HG03520 (cell line): ENCODE measurements at regions not wholly inside any gene's neighbourhood (a gene's known extent, or its start where the extent isn't known, plus 50 kb on each side); places are given as distances from the start of the nearest gene placed in this dataset.

Source experiments
- ATAC-seq: cut with Tn5 transposase; IDR thresholded peaks from one replicate; pipeline ENCODE4 v1.9.1; 2021; ENCODE audit warnings: mild to moderate bottlenecking, moderate library complexity; ENCODE audit not compliant: unreplicated experiment

DNA sequence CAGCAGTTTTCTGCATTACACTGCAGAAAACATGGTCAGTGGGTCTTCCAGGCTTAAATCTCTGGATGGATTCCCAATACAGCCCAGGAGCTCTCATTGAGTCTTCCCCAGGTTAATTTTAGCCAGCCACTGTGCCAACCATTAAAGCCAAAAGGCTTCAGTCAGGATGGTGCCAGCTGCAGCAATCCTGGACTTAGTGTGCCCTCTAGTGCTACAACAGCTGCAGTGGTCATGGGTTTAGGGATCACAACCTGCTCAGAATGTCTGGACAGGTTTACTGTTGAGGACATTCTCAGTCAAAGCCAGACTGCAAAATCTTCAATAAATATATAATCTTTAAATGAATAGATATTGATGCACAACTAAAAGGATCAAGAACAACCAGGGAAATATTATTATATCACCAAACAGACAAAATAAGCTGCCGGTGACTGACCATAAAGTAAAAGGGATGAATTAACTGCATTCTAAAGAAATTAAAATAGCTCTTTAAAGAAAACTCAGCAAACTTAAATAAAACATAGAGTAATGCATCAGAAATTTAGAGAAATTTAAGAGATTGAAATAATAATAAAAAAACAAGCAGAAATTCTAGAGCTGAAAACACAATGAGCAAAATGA, 639.9 kb downstream of the SPOCK3 start:
- peak; percentile 71 for ATAC-seq

DNA sequence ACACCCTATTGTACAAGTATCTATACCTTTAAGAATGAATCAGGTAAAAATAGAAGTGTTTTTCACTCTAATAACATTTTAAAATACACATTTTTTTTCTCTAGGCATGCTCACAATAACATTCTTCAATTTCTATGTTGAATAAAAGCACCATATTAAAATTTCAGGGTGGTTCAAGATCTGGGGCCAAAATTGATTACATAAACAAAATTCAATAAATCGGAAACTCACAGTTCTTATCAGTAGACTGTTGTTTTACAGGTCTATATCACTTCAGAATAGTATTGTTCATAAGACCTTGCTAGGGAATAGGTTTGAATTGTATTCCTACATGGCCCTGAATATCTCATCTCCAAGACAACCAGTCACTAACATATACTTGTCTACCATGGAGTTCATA, 634.0 kb downstream of the SPOCK3 start:
- no peak for ATAC-seq

DNA sequence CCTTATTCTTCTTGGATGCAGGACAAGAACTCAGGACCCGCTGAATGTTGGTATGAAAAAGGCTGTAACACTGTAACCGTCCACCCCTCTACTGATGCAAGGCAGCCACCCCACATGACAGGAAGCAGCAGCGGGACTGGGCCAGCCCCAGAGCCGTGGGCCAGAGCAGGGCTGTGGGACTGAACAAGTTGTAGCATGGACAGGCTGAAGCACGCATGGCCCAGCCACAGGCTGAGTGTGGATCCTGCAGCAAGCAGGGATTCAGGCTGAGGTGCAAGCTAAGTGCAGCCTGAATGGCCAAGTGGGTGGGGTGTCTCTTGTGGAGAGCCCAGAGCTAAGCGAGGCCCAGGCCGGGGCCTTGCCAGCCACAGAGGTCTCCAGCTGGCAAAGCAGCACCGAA, 632.2 kb downstream of the SPOCK3 start:
- ATAC-seq = no peak

DNA sequence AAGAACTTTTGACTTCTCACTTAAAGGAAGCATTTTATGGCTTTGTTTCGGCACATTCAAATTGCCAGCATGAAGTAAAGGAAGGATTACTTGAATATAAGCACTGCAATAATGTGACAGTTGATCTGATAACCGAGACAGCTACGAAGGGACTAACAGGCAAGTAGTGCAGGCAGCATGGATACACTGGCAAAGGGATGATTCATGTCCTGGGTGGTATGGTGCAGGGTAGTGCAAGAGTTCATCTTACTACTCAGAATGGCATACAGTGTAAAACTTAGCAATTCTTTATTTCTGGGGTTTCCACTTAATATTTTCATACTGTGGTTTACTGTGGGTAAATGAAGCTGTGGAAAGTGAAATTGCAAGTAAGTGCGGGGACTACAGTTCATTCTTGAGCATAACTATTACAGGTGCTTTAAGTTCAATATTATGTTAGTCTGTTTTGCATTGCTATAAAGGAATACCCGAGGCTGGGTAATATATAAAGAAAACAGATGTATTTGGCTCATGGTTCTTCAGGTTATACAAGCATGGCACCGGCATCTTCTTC, 611.8 kb downstream of the SPOCK3 start:
- no peak for ATAC-seq

DNA sequence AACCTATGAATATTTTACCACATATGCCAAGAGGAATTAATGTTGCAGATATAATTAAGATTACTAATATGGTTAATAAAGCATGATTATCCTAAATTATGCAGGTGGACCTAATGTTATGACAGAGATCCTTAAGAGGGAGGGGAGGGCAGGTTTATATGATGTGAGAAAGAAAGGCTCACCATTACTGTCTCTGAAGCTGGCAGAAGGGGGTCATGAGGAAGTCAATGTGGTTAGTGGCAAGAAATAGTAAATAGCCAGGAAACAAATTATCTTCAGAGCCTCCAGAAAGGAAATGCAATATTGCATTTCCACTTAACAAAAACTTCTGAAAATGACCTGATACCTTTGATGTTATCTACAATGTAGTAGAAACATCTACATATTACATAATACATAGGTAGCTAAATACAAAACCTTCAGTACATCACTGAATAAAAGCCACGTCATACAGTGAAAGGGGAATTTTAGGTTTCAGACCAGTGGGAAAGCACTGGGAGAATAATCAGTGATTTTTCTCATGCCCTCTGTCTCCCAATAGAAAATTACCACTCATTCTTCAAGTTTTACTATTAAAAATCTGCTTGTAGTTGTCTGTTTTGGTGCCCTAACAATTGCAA, 609.2 kb downstream of the SPOCK3 start:
- no peak for ATAC-seq

DNA sequence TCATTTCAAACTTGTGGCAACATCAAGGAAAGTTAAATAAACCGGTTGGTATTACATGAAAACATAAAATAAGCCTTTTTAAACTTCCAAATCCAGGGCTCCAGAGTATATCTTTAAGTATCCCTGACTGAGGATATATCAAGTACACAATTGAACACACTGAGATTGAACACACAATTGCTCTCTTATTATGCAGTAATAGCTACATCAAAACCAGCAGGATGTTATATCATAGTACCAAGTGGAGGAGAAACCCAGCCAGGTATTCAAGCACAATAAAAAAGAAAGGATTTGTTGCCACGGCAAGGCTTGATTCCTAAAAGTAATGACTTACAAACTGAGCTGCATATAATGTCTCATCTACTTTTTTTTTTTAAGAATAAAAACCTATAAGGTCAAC, 605.8 kb downstream of the SPOCK3 start:
- ATAC-seq = no peak

DNA sequence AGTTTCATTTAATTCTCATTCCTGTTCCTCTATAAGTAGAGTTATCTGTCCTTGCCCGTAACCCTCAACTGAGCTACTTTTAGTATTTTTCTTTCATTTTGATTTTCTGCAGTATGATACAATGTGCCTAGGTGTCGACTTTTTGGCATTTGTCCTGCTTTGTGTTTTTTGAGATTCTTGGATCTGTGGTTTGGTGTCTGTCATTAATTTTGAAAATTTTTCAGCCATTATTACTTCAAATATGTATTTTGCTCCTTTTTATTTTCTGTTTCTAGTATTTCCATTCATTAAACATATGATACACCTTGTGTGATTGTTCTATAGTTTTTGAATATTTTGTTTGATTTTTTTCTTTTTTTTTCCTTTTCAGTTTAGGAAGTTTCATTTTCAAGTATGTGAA, 598.9 kb downstream of the SPOCK3 start:
- no peak for ATAC-seq

DNA sequence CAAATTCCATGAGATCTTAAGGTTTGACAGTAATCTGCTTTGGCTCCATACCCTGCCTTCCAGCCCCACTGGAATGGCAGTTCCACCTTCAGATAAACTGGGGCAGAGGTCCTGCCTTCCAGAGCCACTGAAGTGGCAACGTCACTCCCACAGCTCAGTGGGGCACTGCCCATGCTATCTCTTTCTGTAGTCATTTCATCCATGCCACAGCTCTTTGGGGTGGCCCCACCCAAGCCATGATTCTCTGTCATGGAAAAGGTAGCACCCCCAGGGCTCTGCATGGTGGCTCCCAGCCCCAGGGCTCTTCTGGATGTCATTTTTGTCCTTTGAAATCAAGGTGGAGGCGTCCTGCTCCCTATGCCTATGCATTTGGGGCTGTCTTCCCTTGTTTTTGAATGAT, 596.5 kb downstream of the SPOCK3 start:
- ATAC-seq = no peak

DNA sequence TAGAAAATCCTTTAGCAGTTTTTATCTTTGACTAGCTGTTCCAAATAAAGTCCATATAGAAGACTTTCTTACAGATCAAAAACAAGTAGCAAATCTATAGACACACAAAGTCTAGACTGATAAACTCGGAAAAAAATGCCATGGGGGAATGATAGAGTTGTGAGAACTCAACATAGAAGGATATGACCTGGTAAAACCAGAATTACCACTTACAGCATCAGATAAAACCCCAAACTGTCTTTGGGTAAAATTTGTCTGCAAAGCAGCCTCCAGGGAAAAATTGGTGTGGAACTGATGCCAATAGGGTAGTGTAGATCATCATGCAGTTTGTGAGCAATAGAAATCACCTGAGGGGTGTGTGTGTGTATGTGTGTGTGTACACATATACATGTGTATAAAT, 579.1 kb downstream of the SPOCK3 start:
- ATAC-seq = no peak

DNA sequence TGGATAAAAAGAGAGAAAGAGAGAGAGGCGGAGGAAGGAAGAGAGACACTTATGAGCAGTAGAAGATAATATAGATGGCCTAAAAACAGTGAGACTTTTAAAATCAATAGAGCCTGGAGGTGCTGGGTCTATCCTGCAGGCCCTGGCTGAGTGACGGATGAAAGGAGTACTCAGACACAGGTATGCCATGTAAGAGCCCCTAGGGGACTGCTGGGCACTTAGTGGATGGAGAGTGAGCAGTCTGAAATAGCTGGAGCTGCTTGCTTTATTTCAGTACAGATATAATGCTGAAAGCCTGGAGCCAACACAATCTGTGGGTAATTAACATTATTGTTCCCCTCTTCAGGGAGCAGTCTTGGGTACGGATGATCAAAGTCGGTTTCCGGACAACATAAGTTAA, 578.6 kb downstream of the SPOCK3 start:
- no peak for ATAC-seq

DNA sequence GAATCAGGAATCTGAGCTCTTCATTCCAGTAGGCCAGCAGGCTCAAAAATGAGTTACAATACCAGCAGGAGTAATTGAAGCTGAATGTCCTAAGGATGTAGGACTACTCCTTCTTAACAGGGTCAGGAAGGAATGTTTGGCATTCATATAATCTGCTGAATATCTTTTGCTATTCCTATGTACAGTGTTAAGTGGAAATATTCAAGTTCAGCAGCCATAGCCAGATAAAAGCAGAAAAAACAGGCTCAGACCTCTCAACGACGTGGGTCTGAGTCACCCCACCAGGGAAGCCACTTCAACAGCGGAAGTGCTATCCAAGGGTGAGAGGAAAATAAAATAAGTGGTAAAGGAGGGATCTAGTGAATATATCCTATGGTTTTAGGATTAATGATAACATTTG, 577.0 kb downstream of the SPOCK3 start:
- ATAC-seq = no peak

DNA sequence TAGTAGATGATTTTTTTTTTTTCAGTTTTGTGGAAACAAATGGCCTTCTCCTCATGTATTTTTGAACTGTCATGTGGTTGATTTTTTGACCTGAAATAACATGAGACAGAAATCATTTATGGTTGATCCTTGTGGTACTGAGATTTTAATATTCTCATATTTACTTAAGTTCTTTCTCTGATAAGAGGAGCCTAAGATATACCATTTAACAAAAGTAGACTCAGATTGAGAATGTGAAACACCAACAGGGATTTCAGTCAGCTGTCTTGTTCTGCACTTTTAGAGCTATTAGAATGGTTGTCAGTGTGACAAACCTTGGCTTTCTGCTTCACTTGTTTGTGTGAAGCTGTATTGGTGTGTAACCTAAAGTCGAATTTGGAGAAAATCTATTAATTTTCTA, 575.7 kb downstream of the SPOCK3 start:
- peak; percentile 26 for ATAC-seq

DNA sequence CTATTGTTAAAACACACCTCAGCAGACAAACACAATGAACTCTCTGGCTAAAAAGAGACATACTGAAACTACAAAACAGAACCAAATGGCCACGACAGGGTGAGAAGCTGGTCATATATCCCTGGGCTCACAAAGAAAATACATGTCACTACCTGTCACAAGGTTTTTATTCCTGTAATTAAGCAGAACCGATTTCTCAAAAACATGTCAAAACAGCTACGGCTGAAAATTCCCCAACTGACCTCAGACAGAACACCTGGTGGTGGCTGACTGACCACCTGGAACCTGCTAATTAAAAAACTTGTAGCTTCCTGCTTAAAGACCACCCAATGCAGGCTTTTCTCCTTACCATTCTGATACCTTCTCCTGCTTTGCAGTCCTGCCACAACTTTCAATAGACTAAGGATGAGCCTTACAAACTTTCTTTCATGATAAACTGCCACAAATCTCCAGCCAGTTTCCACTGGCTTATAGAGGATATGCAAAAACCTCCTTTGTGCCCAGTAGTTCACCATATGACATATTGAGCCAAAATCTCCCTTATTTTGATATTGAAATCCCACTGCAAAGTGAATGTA, 571.9 kb downstream of the SPOCK3 start:
- ATAC-seq = peak; percentile 94

DNA sequence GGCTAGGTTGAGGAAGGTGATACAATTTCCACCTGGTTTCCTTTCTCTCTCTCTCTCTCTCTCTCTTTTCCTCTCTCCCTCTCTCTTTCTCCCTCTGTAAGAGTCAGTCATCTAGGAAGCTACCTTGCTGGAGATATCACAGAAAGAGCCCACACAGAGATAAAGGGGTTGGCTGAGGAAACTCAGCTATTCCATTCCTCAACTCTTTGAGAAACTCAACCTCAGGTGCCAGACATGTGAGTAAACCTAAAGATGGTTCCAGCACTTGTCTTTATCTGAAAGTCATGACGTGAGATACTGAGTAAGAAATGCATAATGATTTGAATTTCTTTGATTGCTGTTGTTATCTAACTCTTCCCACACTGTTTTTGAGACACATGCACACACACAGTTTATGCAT, 564.0 kb downstream of the SPOCK3 start:
- ATAC-seq = no peak

DNA sequence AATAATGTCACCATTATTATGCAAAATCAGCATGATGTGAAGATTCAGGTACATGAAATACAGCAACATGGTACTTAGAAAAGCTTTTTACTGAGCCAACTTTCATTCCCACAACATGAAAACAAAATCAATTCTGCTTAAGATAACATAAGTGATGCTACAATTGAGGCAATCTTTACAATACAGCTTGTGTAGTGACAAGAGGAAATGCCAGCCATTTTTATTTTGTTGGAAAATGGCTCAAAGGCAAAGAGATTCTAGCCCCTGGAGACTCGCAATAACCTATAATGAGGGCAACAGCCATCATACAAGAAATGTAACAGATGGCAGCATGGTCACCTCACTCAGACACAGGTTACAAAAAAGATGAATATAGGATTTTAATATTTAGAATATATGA, 560.4 kb downstream of the SPOCK3 start:
- ATAC-seq = no peak

DNA sequence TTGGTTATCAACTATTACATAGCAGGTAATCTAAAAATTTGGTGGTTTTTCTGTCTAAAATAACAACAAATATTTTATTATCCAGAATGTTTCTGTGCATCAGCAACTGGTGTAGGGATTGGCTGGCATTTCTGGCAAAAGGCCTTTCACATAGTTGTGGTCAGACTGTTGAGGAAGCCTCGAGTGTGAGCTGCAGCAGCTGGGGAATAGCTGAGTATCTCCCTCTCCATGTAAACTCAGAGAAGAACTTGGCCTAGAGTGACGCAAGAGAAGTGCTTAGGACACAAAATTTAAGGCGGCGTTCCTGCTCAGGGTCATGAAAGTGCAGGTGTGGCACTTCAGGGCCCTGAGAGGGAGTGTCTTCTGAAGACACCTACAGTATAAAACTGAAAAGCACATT, 558.9 kb downstream of the SPOCK3 start:
- ATAC-seq = no peak

DNA sequence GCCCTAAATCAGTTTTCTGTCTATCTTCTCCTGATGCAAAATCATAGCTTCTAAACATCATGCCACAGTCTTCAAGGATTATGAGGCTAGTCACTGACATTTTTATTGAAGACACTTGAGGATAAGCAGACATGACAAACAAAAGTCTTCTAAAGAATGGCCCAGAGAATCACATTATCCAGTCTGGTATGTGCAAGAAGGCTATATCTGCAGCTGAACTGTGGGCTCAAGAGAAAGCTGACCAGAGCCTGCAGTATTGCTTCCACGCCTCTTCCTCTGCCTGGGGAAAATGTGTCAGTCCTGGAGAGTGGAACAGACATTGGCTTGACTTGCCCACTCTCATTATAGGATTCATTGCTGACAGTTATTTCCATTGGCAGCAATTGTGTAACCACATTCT, 553.5 kb downstream of the SPOCK3 start:
- ATAC-seq = no peak

DNA sequence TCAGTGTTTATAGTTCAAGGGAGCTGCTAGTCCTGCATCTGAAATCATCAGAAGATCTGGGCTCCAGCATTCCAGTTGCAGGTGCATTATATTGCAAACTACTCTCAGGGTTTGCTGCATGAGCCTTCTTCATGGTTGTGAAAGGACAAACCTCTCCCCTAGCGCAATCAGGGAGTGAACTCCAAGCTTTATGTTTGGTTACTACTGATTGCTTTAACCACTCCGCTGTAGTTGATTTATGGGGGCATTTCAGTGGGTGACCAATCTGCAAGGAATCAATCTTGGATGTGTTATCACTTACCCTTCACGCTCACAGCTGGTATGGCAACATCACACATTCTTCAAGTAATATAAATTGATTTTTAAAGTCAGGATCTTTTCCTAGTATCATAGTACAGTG, 552.1 kb downstream of the SPOCK3 start:
- no peak for ATAC-seq
